ENCODE measurements at regions not wholly inside any gene's neighbourhood (a gene's known extent, or its start where the extent isn't known, plus 50 kb on each side); places are given as distances from the start of the nearest gene placed in this dataset.
A peak's percentile ranks its signal among the peaks of the same experiment; 100 is the strongest.
"Not testable (repeated sequence)": the region's sequence is repeated elsewhere in the genome, so short reads cannot be mapped to it uniquely, and the experiment has no call there.

DNA sequence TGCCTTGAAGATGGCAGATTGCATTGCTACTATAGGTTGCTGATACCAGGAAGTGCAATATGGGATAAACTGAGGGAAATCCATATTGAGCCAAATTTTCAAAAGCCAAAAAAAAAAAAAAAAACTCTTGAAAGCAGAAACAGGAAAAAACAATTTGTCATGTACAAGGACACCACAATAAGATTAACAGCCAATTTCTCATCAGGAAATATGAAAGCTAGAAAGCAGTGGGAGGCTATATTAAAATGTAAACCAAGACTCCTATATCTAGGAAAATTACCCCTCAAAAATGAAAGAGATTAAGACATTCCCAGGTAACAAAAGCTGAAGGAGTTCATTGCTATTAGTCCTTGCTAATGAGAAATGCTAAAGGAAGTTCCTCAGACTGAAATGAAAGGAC lies 462.8 kb upstream of the DPH6 start:
- DNase-seq: no peak

DNA sequence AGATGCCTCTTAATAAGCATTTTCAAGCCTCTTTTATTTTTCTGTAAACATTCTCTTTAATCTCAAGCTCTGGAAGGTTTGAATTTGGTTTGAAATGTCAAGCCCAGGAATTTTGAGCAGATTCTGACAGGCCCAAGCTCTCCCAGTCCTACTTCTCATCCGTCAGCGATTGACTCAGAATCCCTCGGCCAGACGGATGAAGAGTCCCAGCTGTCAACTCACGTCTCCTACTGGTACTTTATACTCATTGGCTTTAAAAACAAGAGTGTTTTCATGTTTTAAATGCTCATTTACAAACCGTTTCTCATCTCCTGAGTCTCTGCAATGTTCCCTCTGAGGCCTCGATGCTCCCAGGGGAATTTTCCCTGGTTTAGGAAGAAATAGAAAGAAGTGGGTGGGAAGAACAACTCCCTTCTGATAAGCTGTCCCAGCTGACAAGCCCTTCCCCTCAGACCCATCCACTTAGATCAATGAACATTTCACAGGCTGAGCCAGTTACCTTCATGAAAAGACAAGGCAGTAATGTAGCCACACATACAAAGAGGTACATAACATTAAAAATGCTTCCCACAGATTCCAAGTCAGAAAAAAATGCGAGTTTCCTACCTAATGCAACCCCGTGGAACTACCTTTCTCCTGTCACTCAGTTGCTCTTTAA lies 478.2 kb upstream of the DPH6 start:
- DNase-seq: no peak

DNA sequence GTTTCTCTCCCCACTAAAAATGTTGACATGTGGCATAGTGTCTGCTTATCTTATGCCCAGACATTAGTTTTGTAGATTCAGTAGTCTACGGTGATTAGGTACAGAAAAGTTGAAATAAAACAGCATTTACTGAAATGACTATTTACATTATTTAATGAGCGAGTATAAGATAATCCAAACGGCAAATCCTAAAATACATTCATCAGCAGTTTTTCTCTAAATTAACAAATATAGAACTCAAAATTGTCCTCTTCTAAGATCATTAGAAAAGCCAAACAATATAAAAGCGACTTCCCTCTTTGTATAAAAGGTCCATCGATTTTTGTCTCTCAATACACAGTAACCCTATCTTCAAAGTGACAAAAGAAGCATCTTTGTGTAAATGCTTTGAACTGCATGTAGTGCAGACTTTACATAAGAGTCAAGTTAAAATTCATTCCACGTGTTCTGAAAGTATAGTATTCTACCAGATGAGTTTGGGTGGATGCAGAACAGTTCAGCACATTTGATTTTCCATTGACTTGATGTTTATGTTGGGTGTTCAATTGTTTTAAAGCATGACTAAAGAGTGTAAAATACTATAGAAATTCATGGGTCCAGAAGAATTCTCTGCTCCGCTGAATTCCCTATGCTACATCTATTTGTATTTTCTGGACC lies 480.8 kb upstream of the DPH6 start:
- DNase-seq: no peak

DNA sequence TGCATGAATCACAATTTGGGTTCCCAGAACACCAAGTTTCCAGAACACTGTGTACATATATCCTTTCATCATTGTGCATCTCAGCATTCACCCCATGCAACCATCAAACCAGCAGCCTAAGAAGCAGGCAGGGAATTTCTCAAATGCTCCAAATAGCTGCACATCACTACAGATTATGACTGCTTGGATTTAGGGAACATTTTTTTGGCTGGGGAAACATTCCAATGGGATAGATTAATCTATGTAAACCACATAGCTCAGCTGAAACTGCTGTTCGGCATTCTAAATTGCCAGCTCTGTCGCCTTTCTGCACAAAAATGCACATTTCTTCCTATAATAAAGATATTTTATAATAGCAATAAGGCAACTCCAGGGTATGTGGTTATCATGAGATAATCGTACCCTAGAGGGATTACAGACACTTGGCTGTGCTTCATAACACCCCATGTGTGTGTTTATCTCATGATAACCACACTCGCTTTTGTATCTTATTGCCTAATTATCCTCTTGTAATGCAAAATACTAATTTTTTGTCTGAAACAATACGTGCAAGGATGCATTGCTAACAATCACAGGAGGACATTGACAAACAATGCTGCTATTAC lies 483.7 kb upstream of the DPH6 start:
- no peak for DNase-seq

DNA sequence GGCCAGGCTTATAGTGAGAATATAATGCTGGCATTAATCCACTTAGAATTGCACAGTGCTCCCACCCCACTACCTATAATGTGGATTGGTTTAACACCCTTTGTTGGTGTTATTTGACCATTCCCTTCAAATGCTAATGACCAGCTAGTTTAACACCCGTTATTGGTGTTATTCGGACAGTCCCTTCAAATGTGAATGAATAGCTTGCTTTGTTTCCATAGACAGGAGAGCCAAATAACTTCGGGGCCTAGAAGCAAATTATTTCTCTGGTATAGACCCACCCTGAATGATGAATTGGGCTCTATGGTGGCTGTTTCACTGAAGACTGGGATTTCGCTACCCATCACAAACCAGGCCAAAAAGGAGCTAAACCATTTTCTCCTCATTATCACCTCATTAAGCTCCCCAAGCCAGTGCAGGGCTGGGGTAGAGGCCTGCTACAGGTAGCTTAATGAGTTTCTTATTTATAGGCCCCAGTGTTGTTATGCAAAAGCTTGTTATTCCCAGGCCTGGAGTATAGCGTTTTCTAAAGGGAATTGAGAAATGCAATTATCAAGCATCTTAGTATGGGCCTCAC lies 494.1 kb upstream of the DPH6 start:
- DNase-seq: no peak

DNA sequence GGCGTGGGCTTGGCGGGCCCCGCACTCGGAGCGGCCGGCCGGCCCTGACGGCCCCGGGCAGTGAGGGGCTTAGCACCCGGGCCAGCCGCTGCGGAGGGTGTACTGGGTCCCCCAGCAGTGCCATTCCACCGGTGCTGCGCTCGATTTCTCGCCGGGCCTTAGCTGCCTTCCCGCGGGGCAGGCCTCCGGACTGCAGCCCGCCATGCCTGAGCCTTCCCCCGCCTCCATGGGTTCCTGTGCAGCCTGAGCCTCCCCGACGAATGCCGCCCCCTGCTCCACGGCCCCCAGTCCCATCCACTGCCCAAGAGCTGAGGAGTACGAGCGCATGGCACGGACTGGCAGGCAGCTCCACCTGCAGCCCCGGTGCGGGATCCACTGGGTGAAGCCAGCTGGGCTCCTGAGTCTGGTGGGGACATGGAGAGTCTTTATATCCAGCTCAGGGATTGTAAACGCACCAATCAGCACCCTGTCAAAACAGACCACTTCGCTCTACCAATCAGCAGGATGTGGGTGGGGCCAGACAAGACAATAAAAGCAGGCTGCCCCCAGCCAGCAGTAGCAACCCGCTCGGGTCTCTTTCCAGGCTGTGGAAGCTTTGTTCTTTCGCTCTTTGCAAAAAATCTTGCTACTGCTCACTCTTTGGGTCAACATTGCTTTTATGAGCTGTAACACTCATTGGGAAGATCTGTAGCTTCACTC lies 501.2 kb upstream of the DPH6 start:
- DNase-seq: not testable (repeated sequence)

DNA sequence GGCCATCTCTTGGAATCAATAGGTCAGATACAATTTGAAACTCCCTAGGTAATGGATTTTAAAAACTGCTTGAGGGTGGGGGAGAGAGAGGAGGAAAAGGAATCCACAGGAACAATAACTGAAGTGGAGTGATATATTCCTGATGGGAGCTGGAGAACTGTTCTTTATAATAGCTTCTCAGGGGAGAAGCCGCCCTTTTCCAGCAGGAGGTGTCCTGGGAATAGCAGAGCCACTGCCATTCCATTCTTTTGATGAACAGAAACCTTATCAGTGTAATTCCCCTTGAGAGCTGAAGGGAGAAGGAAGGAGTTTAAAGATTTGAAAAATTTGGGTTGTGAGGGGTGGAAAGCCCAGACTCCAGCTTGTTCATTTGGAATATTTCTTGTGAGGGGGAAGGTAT lies 504.9 kb upstream of the DPH6 start:
- DNase-seq: no peak

DNA sequence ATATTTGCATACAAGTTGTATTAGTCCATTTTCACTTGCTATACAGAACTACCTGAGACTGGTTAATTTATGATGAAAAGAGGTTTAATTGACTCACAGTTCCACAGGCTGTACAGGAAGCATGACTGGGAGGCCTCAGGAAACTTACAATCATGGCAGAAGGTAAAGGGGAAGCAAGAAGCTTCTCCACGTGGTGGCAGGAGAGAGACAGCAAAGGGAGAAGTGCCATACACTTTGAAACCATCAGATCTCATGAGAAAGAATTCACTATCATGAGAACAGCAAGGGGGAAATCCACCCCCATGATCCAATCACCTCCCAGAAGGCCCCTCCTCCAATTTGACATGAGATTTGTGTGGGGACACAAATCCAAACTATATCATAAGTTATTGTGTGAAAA lies 506.7 kb upstream of the DPH6 start:
- not testable (repeated sequence) for DNase-seq

DNA sequence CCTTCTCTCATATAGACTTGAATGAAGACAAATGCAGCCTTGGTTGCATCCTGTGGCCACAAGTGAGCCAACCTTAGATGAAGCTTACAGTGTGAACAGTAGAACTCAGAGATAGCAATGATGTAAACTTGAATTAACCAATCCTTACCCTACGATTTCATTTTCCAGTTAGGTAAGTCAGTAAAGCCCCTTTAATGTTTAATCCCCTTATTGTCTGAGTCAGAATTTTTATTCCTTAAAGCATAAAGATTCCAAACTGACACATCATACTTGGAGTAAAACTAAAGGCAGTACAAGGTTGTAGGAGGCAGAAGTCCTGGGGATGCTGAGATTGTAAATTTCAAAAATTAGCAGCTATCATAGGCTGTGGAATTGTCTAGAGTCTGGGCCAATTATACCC lies 507.8 kb upstream of the DPH6 start:
- DNase-seq: no peak

DNA sequence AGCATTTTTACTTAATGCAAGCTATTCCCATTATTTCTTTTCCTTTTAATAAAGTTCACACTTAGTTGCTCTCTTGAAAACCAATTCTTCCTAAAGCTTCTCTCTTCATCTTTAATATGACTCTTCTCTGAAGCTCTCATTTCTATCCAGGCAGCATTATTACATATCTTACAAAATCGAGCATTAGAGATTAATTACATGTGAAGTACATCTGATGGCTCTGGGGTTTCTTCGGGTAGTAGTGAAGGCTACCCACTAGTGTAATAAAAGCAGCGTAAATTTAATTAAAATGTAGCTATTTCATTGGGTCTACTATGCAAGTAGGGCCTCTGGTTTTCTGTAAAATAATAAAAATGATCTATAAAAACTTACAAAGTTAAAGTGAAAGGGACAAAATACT lies 513.6 kb upstream of the DPH6 start:
- DNase-seq: no peak

DNA sequence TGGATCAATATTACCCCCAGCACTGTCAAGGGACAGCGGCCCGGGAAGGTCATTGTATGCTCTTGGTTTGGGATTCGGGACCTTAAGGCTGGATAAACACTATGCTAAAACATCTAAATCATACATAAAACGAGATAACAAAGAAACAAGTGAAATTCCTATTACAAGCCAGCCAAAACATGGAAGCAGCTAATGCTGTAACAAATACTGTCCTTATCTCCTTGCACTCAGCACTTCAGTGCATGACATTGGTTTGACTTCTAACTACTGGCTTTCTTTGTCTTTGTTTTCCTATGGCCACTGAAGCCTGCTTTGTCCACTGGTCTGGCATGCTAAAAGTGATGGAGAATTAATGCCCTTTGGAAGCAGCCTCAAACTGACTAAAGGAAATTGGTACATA lies 516.4 kb upstream of the DPH6 start:
- no peak for DNase-seq

DNA sequence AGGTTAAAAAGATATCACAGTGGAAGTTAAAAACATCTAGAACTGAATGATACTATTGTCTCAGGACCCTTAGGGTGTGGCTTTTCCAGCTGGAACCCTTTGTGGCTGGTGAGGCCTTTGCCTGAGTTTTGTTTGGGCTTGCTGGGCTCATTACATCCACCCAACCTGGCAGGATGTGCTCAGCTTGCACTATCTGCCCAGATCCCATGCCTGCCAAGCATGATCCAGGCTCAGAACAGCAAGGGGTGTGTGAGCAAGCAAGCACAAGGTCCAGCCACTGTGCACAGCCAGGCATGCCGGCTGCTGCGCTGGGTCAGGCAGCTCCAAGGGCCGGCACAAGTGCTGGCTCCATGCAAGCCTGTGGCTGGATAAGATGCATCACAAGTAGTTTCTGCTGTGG lies 512.7 kb upstream of the CDIN1 start:
- no peak for DNase-seq

DNA sequence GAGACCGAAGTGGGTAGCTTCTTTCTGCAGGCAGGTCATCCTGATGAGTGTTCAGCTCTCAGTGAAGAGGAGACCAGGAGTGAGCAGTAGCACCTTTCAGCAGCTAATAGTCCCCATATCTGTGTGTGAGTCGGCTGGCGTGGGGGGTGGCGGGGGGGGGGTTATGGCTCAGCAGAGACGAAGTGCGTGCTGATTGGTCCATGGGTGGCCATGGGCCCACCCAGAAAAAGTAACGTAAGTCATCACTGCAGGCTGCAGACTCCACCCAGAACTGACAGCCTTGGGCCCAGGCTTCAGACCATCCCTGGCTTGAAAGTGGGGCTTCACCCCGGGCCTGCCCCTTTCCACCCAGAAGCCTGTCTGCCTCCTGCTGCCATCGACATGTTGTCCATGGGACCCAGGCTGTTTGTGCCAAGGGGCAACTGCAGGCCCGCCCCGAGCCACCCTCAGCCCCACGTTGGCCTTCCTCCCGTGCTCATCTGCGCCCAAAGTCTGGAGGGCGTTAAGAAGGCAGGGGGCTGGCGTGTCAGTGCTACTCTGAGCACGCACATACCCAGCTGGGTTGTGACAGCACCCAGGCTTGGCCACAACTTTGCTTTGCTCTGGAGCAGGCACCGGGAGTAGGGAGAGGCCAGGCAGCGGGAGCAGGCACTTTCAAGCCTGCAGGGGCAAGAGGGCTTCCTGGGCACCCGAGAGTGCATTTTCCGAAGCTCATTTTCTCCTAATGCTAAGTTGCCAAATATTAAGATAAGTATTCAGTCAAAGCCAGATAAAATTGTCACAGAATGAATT lies 511.7 kb upstream of the CDIN1 start:
- DNase-seq: no peak

DNA sequence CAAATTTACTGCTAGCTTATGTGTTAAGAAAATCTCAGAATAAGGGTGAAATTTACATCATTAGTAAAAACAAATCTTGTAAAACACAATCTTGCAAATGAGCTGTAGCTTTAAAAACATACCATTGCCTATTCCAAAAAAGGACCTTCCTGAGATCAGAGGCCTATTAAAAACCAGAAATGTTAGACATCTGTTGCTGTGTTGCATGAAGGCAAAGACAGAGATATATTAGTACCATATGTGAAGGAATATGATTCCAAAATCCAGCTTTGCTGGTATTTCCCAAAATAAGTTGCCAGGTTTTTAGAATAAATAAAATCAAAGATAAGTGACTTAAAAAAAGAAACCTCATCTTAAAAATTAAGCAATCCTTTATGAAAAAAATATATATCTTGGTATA lies 504.1 kb upstream of the CDIN1 start:
- DNase-seq: peak; percentile 29

DNA sequence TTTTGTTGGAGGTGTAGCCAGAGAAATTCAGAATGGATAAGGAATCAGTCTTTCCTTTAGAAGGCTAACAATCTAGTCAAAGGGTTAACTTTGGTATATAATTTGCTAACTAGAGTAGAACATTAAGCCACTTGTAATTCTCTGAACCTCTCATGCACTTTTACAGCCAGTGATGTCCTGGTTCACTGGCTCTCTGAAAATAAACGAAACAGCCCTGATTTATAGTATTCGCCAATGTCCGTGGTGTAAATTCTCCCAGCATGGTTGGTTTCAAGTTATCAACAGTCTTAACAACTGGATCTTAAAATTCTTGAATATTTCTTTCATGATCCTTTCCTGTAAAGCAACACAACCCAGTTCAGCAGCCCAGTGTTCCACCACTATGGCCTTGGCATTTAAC lies 500.4 kb upstream of the CDIN1 start:
- DNase-seq: no peak

DNA sequence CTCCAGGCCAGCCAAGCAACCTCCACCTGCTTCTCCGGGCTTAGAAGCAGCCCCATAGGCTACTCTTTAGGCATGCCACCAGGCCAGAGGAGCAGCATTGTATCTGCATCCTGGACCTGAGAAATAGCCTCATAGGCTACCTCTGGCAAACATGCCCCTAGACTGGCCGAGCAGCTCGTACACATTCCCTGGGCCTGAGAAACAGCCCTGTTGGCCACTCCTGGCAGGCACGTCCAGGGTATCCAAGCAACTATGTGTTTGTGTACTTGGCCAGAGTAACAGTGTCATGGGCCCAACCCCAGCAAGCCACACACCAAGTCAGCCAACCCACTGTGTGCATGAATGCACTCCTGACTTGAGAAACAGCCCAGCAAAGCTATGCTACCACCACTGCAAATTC lies 498.7 kb upstream of the CDIN1 start:
- no peak for DNase-seq

DNA sequence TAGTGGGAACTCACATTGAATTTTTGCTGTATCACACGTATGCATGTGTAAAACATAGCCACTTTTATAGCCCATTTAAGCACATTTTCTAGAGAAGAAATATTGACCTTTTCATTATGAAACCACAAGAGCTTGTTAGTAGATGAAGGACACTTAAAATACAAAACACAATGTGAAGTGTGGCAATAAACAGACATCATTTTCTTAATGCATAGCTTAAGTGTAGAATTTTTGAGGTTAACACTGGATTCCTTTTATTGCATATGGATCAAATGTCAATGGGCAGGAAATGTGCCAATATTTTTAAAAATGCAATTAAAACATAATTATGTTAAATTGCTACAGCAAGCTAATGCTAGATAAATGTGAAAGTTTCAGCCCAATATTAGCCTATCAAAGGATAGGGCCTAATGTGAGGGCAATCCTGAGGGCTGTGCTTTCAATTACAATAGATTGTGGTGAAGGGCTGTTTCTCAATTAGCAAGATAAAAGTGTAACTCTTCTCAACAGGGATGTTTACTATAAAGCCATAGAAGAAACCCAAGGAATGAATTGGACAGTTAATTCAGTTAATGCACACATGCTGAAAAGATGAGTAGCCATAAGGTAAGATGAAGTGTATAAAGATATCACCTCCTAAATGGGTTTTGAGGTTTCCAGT lies 489.0 kb upstream of the CDIN1 start:
- DNase-seq: no peak

DNA sequence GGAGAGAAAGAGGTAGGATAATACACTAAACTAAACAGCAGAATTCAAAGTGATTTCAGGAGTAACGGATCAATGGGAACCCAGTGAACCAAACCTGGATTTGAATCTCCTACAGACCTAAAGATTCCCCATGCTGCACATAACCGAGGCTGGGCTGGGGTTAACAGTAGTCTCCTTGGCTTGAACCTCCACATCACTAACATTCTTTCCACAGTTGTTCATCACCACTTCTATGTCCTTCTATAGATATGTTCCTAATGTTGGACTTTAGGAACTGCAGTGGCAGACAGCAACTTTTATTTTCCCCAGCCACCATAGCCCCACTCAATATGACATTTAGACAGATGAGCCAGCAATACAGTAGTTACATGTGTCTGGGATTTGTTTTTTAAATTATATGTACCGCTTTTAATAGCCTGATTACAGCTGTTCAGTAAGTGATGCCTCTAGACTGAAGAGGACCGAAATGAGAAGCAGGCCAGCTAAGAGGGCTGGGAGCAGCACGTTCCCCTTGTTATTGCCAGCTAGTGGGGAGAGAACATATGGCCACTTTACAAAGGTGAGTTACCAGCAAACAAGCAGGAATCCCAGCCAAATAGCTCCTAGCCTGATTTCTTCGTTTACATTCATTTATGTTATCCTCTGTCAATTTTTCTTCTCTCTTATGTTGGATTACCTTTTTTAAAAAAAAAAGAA lies 472.6 kb upstream of the CDIN1 start:
- peak; percentile 91 for DNase-seq

DNA sequence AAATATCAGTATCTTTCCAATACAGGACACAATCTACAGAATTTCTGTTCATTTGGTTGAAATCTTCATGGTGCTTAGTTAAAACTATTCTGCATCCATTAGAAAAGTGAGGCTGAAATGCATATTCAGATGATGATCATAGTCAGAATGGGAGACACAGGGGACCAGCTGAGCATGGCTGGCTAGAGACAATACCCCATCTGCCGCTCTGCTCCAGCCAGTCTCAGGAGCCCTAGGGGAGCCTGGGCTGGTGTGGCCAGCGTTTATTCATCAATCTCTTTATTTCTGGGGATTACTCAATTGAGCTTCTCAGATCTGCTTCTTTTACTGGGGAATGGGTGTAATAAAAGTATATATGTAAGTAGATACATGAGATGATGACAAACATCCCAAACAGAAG lies 470.9 kb upstream of the CDIN1 start:
- DNase-seq: no peak

DNA sequence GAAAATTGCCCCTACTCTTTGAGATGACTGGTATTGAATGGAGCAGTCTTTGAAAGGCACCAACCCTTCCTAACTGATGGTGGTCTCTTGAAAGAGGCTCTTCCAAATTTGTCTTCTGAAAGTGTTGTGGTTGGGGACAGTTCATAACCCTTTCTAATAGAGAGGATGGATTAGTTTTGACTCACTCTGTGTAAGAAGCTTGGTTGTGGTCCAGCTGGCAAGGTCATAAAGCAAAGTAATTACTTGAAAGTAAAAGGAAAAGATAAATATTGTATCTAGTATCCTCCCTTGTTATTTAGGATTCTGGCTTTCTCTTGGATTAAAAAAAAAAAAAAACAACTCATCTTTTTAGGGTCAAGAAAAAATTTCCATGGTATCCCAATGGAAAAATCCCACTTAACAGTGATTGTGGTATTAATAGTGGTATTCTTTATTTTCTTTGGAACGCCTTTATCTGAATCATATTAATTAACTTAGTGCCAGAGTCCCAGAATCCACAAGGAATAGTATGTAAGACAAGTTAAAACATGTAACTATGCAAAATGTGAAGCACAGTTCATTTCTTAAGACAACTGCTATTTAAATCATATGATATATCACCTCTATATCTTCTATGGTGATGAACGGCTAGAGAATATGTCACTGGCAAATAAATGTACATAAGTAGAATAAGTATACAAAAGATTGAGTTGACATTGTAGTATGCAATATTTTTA lies 469.3 kb upstream of the CDIN1 start:
- no peak for DNase-seq

DNA sequence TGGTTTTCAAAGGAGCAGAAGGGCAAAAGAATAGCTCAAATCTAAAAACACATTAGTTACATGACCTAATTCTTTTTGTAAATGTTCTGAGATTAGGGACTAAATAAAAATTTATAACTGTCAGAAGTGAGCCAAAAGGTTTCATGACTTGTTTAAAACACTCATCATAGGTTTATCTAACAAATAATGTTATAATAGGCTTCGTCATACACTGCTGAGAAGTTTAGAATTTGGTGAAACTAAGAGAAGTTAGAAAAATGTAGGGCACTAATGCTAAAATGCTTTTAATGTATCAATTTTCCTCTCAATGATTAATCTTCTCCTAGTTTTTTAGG lies 468.8 kb upstream of the CDIN1 start:
- DNase-seq: no peak

Data from NCI-H1694 treated with DMSO at 0.1 percent for 48 hours (cell line).